ENCODE measurements at regions not wholly inside any gene's neighbourhood (a gene's known extent, or its start where the extent isn't known, plus 50 kb on each side); places are given as distances from the start of the nearest gene placed in this dataset.
"Not testable (repeated sequence)": the region's sequence is repeated elsewhere in the genome, so short reads cannot be mapped to it uniquely, and the experiment has no call there.

DNA sequence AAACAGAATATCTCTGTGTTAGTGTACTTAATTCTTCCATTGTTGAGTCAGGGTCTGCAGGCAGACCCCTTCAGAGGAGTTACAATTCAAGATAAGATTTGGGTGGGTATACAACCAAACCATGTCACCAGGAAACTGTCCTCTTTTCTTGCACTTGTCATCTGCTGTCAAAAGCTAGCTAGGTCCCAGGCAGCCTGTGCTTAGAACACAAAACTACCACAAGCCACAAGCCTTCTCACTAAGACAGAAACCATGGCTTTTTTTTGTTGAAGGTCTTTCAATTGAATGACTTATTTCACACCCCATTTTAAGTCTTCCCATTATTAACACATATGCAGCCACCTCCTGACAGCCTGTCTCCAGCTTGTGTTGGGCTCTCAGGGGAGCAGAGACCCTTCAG, 2345.1 kb downstream of the TP53TG3F start:
- H3K9me3 Mint-ChIP-seq (ENCODE audit: low read depth): peaks cover 16% of the 10 kb centered on the region
- H3K27ac Mint-ChIP-seq; H3K27me3 Mint-ChIP-seq; H3K4me3 Mint-ChIP-seq; H3K36me3 Mint-ChIP-seq; H3K4me1 Mint-ChIP-seq (ENCODE audit: low read depth): not testable (repeated sequence)

DNA sequence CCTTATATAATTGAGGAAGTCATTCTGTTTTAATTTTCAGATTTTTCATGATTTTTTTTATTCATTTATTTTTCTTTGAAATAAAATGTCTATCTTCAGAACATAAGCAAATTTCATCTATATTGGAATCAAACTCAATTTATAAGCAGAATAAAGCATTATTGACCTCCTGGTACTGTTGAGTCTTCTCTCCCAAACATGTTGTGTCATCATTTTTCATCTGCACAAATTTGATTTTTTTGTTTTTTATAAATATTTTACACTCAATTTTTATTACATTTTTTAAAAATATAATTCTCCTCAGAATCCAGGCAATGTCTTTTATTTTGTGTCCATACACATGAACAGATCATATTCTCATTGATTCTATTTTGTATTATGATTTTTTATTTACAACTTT, 2363.9 kb downstream of the TP53TG3F start:
- Mint-ChIP-seq H3K4me3 (no peak overlapping the region), H3K4me1 (ENCODE audit: low read depth) (no peaks in the 10 kb centered on the region), H3K36me3 (no peaks in the 10 kb centered on the region), H3K9me3 (ENCODE audit: low read depth) (peaks cover 22% of the 10 kb centered on the region), H3K27ac (no peak overlapping the region), H3K27me3 (no peaks in the 10 kb centered on the region)

DNA sequence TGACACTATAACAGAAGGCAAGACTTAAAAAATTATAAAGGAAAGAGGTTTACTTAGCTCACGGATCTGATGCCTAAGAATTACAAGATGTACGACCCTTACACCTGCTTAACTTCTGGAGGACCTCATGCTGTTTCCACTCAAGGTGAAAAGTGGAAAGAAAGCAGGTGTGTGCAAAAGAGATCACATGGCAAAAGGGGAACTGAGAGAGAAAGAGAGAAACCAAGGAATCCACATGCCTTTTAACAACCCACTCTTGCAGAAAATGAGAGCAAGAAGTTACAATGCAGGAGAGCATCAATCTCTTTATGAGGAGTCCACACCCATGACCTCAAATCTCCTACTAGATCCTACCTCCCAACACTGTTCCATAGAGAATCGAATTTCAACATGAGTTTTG, 2382.2 kb downstream of the TP53TG3F start:
- Mint-ChIP-seq H3K4me3 (no peak overlapping the region), H3K27me3 (no peaks in the 10 kb centered on the region), H3K36me3 (no peaks in the 10 kb centered on the region), H3K27ac (no peak overlapping the region), H3K4me1 (ENCODE audit: low read depth) (no peaks in the 10 kb centered on the region), H3K9me3 (ENCODE audit: low read depth) (peaks cover 19% of the 10 kb centered on the region)

DNA sequence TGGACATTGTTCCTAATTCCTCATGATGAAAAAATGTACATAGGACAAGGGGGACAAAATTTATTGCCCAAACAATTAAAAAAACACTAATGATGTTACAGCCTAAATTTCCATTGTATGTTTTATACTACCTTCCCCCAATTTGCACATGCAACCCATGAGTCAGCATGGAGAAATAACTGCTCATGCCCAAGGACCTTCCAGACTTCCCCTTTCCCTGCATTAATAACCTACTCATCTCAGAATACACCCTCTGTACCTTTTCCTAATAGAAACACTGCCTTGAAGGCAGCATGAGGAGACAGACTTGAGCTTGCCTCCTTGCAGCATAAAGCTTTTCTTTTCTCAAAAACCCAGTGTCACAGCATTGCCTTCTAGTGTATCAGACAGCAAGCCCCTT, 2402.8 kb downstream of the TP53TG3F start:
- H3K27me3 Mint-ChIP-seq: no peaks in the 10 kb centered on the region
- peaks cover 25% of the 10 kb centered on the region for H3K9me3 Mint-ChIP-seq (ENCODE audit: low read depth)
- H3K4me3 Mint-ChIP-seq: no peak overlapping the region
- H3K4me1 Mint-ChIP-seq (ENCODE audit: low read depth): no peaks in the 10 kb centered on the region
- no peaks in the 10 kb centered on the region for H3K36me3 Mint-ChIP-seq
- no peak overlapping the region for H3K27ac Mint-ChIP-seq

DNA sequence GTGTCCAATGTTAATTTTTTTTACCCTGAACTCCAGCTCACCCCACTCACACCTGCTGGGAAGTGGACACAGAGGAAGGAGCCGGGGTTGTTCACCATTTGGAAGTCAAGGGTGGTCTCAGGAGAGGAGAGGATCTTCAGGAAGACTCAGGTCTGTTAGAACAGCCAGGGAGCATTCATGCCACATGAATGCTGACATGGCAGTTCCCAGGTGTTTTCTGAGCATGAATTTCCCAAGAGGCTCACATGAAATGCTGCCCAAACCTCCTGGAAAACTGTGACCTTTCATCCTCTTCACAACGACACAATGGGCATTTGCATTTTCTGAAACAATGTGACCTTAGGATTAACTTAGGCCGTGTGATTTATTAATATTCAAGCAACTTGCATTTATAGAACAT, 2409.2 kb downstream of the TP53TG3F start:
- no peaks in the 10 kb centered on the region for H3K27me3 Mint-ChIP-seq
- no peak overlapping the region for H3K27ac Mint-ChIP-seq
- no peaks in the 10 kb centered on the region for H3K4me1 Mint-ChIP-seq (ENCODE audit: low read depth)
- H3K9me3 Mint-ChIP-seq (ENCODE audit: low read depth): peaks cover 42% of the 10 kb centered on the region
- H3K4me3 Mint-ChIP-seq: no peak overlapping the region
- no peaks in the 10 kb centered on the region for H3K36me3 Mint-ChIP-seq

DNA sequence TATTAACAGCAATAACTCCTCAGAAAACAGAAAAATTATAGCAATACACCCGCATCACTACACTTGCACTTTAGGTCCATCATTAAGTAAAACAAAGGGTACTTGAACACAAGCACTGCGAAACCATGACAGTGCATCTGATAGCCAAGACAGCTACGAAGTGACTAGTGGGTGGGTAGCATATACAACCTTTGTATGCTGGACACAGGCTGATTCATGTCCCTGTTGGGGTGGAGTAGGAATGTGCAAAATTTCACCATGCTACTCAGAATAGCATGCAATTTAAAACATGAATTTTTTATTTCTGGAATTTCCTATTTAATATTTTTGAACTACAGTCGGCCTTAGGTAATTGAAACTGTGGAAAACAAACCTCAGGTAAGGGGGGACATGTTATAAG, 2414.1 kb downstream of the TP53TG3F start:
- no peak overlapping the region for H3K27ac Mint-ChIP-seq
- H3K27me3 Mint-ChIP-seq: no peaks in the 10 kb centered on the region
- H3K4me3 Mint-ChIP-seq: no peak overlapping the region
- H3K4me1 Mint-ChIP-seq (ENCODE audit: low read depth): no peaks in the 10 kb centered on the region
- peaks cover 23% of the 10 kb centered on the region for H3K9me3 Mint-ChIP-seq (ENCODE audit: low read depth)
- no peaks in the 10 kb centered on the region for H3K36me3 Mint-ChIP-seq

DNA sequence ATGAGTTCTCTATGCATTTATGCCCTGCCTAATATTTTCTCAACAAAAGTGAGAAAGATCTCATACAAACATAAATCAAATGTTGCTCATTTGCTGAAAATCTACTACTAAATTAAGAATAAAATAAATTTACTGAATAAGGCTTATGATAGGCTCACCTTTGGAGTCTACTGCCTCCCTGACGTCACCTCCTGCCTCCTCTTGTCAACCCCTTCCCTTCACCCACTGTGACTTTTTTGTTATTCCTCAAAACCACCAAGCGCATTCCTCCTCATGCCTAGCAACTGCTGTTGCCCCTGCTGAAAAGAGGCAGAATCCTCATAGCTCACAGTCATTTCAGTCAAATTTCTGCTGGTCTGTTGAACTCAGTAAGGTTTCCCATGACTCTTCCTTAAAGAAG, 2422.2 kb downstream of the TP53TG3F start:
- H3K36me3 Mint-ChIP-seq: no peaks in the 10 kb centered on the region
- H3K4me3 Mint-ChIP-seq: no peak overlapping the region
- no peaks in the 10 kb centered on the region for H3K4me1 Mint-ChIP-seq (ENCODE audit: low read depth)
- H3K9me3 Mint-ChIP-seq (ENCODE audit: low read depth): peaks cover 8% of the 10 kb centered on the region
- H3K27ac Mint-ChIP-seq: no peak overlapping the region
- no peaks in the 10 kb centered on the region for H3K27me3 Mint-ChIP-seq

DNA sequence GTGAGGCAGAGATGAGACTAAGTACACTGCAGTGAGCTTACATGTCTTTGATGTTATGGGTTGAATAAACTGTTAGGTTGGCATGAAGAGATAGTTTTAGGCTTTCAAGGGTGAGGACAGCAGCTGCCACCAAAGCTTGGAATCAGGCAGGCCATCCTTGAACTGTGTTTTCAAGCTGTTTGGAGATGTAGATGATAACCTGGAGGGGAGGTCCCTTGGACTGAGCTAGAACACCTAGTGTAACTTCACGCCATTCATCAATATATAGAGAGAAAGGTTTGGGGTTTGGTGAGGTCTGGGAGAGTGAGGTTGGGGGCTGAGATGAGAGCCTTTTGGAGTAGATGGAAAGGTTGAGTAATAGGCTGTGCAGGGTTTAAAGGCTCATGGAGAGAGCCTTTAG, 2447.0 kb downstream of the TP53TG3F start:
- H3K27ac Mint-ChIP-seq: no peak overlapping the region
- no peaks in the 10 kb centered on the region for H3K4me1 Mint-ChIP-seq (ENCODE audit: low read depth)
- H3K9me3 Mint-ChIP-seq (ENCODE audit: low read depth): peaks cover 22% of the 10 kb centered on the region
- H3K36me3 Mint-ChIP-seq: no peaks in the 10 kb centered on the region
- no peaks in the 10 kb centered on the region for H3K27me3 Mint-ChIP-seq
- no peak overlapping the region for H3K4me3 Mint-ChIP-seq

DNA sequence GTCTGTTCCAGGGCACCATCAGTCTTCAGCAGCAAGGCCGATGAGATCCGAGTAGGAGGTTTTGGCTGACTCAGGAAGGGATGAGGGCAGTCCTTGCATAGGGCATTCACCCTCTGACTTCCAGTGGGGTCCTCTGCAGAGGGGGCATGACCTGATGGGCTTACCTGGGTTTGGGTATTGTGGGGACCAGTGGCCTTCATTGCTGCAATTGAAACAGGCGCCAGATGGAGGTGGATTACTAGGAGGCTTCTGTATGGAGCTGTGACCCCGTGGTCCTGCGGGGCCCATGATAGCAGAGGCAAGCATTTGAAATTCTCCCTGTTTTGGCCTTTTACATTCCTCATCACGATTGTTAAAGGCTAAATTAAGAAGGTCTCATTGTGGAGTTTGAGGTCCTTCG, 2448.7 kb downstream of the TP53TG3F start:
- Mint-ChIP-seq H3K4me3 (no peak overlapping the region), H3K4me1 (ENCODE audit: low read depth) (no peaks in the 10 kb centered on the region), H3K36me3 (no peaks in the 10 kb centered on the region), H3K9me3 (ENCODE audit: low read depth) (peaks cover 22% of the 10 kb centered on the region), H3K27ac (no peak overlapping the region), H3K27me3 (no peaks in the 10 kb centered on the region)

DNA sequence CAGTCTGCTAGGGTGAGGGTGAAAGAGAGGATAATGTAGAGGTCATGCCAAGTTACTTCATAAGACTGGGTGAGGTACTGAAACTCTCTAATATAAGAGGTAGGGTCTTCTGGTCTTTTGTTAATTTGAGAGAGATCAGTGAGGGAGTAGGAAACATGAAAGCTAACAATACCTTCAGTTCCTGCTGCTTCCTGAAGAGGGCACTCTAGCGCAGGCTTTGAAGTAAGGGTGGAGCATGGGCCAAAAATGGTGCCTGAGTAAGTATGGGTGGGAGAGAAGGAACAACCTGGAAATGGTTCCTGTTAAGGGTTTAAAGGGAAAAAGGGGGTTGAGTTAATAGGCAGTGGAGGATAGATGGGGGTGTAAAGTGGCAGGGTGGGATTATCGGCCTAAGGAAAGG, 2449.5 kb downstream of the TP53TG3F start:
- Mint-ChIP-seq H3K4me1 (ENCODE audit: low read depth) (no peaks in the 10 kb centered on the region), H3K9me3 (ENCODE audit: low read depth) (peaks cover 27% of the 10 kb centered on the region), H3K36me3 (no peaks in the 10 kb centered on the region), H3K27me3 (no peaks in the 10 kb centered on the region), H3K27ac (no peak overlapping the region), H3K4me3 (no peak overlapping the region)

DNA sequence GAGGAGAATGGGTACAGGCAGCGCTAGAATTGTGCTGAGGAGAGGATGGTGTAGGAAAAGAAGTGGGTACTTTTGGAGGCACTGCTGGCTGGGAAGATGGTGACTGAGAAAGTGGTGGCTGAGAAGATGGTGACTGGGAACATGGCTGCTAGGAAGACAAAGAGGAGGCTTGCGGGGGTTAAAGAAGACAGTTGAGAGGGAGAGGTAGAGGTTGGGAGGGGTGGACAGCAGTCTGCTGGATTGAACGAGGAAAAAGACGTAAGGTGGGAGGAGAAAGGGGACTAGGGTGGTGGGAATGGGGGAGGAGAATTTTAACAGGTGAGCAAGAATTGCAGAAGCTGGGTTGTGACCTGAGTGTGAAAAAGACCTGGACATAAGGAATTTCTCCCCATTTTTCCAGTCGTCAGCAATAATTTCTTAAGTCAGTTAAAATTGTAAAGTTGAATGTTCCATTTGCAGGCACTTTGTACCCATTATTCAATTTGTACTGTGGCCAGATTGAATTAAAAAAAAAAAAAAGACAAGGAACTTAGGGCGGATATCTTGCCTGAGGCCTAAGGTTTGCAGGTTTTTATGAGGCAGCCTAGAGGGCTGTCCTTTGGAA, 2450.0 kb downstream of the TP53TG3F start:
- Mint-ChIP-seq H3K36me3 (no peaks in the 10 kb centered on the region), H3K9me3 (ENCODE audit: low read depth) (peaks cover 27% of the 10 kb centered on the region), H3K4me1 (ENCODE audit: low read depth) (no peaks in the 10 kb centered on the region), H3K27ac (no peak overlapping the region), H3K4me3 (no peak overlapping the region), H3K27me3 (no peaks in the 10 kb centered on the region)

DNA sequence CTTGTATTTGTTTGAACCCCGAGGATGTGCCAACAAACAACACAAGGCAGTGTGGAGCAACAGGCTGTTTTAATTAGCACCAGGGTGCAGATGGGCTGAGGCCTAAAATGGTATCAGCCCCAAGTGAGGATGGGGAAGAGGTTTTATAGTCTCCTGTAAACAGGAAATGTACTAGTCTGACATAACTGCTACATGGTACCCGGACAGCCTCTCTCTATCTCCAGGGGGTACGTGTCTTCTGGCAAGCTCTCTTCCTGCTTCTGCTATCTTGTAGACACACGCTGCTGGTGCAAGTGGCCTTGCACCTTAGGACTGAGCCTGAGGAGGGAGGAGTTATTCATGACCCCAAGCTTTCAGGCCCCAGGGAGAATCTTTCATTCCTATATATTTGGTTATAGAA, 2451.0 kb downstream of the TP53TG3F start:
- no peak overlapping the region for H3K27ac Mint-ChIP-seq
- H3K9me3 Mint-ChIP-seq (ENCODE audit: low read depth): peaks cover 18% of the 10 kb centered on the region
- no peak overlapping the region for H3K4me3 Mint-ChIP-seq
- no peaks in the 10 kb centered on the region for H3K36me3 Mint-ChIP-seq
- H3K27me3 Mint-ChIP-seq: no peaks in the 10 kb centered on the region
- no peaks in the 10 kb centered on the region for H3K4me1 Mint-ChIP-seq (ENCODE audit: low read depth)

DNA sequence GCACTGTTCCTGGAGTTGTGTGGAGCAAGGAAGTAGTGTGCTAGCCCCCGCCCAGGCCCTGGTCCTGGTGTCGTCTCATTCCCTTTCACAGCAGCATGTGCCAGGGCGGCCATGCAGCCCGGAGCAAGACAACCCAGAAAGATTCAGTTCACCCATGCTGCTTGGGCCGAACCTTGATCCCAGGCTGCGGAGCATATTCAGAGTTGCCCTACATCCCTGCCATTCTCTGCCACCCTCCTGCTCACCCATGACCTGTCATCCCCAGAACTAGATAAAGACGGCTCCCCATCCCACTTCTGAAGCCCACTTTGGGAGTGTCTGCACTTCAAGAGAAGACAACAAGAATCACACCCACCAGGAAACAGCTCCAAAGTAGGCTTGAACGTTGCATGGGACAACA, 2452.5 kb downstream of the TP53TG3F start:
- no peaks in the 10 kb centered on the region for H3K27me3 Mint-ChIP-seq
- no peaks in the 10 kb centered on the region for H3K36me3 Mint-ChIP-seq
- no peak overlapping the region for H3K4me3 Mint-ChIP-seq

DNA sequence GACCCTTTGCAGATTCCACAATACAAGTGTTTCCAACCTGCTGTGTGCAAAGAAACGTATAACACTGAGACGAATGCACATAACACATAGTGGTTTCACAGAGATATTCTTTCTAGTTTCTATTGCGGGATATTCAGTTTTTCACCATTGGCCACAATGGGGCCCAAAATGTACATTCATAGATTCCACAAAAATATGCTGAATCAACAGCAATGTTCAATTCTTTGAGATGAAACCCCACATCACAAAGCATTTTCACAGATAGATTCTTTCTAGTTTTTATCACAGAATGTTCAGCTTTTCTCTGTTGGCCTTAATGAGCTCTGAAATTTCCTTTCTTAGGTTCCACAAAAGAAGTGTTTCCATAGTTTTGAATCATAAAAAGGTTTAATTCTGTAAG, 2472.3 kb downstream of the TP53TG3F start:
- H3K4me1 Mint-ChIP-seq (ENCODE audit: low read depth): no peaks in the 10 kb centered on the region
- peaks cover 12% of the 10 kb centered on the region for H3K9me3 Mint-ChIP-seq (ENCODE audit: low read depth)
- H3K27ac Mint-ChIP-seq: no peak overlapping the region
- no peak overlapping the region for H3K4me3 Mint-ChIP-seq
- no peaks in the 10 kb centered on the region for H3K36me3 Mint-ChIP-seq
- no peaks in the 10 kb centered on the region for H3K27me3 Mint-ChIP-seq

More for the DNA sequence above, 2452.5 kb downstream of the TP53TG3F start:
- no peak overlapping the region for H3K27ac Mint-ChIP-seq
- H3K9me3 Mint-ChIP-seq (ENCODE audit: low read depth): peaks cover 10% of the 10 kb centered on the region
- H3K4me1 Mint-ChIP-seq (ENCODE audit: low read depth): no peaks in the 10 kb centered on the region
